Stomach (tissue), 8 donors: ENCODE measurements at regions not wholly inside any gene's neighbourhood (a gene's known extent, or its start where the extent isn't known, plus 50 kb on each side); places are given as distances from the start of the nearest gene placed in this dataset.

Experiments used
- DNase-seq, 2 donors: peaks; one replicate each; pipeline versions ENCODE4 v3.0.0 to v3.0.0-alpha.2; 2013 to 2019
- H3K27ac ChIP-seq, 5 donors: fragments of 200-600 bp in 4 of 5; sonication (generic) in 4 of 5; one replicate each; pipeline ENCODE4 v1.5.1; 2013 to 2019; ENCODE audit warnings: mild to moderate bottlenecking in 1 of 5, moderate library complexity in 1 of 5
- H3K27me3 ChIP-seq, 3 donors: fragments of 200-600 bp; sonication (generic); one replicate each; pipeline ENCODE4 v1.5.1; 2017 to 2019; ENCODE audit warnings: mixed run types in 1 of 3
- H3K36me3 ChIP-seq, 4 donors: fragments of 200-600 bp; sonication (generic); 1 replicate in 3 of 4; 2 replicates in 1 of 4; pipeline ENCODE4 v1.5.1; 2016 to 2019
- H3K4me1 ChIP-seq, 4 donors: fragments of 200-600 bp; sonication (generic); one replicate each; pipeline ENCODE4 v1.5.1; 2016 to 2019
- H3K4me3 ChIP-seq, 4 donors: fragments of 200-600 bp; sonication (generic) in 3 of 4; one replicate each; pipeline ENCODE4 v1.5.1; 2016 to 2019; ENCODE audit warnings: mild to moderate bottlenecking in 1 of 4
- H3K9me3 ChIP-seq, 4 donors: fragments of 200-600 bp; sonication (generic); one replicate each; pipeline ENCODE4 v1.5.1; 2016 to 2019
- CTCF ChIP-seq, 7 experiments: fragments of 450-650 bp in 4 of 7; fragments of 200-600 bp in 3 of 7; sonication (generic) in 3 of 7; IDR thresholded peaks; one replicate each; pipeline ENCODE4 v1.5.1; 2016 to 2019; ENCODE audit warnings: antibody characterized with exemption in 7 of 7, control low read depth in 2 of 7, mild to moderate bottlenecking in 1 of 7
- EP300 ChIP-seq: sonication (generic); formaldehyde crosslinking; IDR thresholded peaks from one replicate; pipeline ENCODE4 v1.6.1; 2017; ENCODE audit warnings: antibody characterized with exemption
- POLR2A ChIP-seq, 4 donors: fragments of 450-650 bp; IDR thresholded peaks; one replicate each; pipeline ENCODE4 v1.6.1; 2016; ENCODE audit warnings: antibody characterized with exemption in 4 of 4, control low read depth in 2 of 4, mild to moderate bottlenecking in 1 of 4, moderate library complexity in 1 of 4
- POLR2AphosphoS5 ChIP-seq, 3 donors: sonication (generic); formaldehyde crosslinking; IDR thresholded peaks; one replicate each; pipeline ENCODE4 v1.6.1; 2016; ENCODE audit warnings: antibody characterized with exemption in 3 of 3
- WGBS, 5 donors: extraction: QIAGEN DNeasy Blood & Tissue Kit in 3 of 5; methylation state at CpG; one replicate each; pipeline versions ENCODE4 v1.1.5 to v1.1.7; 2013 to 2018; 5-methylcytosine and 5-hydroxymethylcytosine counted together
- intact Hi-C: fragments of 100-400 bp; cut with DNase I; formaldehyde crosslinking; loops from one replicate; pipeline ENCODE4 v1.15.1; 2023; ENCODE audit warnings: low total_unique reads
- donor health status: healthy with polysubstance abuse.
- donor health status: Bipolar disorder and iron deficiency.
- donor health status: healthy.

GRCh38 chr16:86993426-86994110, 323.6 kb downstream of the C16orf95 start:
- Histone ChIP-seq H3K27ac (no peak overlapping the region), H3K9me3 (no peaks in the 10 kb centered on the region), H3K36me3 (no peaks in the 10 kb centered on the region), H3K27me3 (peaks cover 0 to 84% (median 17%) of the 10 kb centered on the region in 3 donors), H3K4me3 (no peak overlapping the region), H3K4me1 (no peaks in the 10 kb centered on the region)
- 86 to 89% (median 88%) methylated on average over 18 to 26 of the region's 26 CpGs for WGBS, 5 donors
- intact Hi-C loops: no loop called here
- DNase-seq: no peak
- no peak for TF ChIP-seq CTCF (IDR thresholded peaks at IDR 0.05)
- no peak for TF ChIP-seq POLR2AphosphoS5 (IDR thresholded peaks at IDR 0.05)
- no peak for TF ChIP-seq EP300
- TF ChIP-seq POLR2A (IDR thresholded peaks at IDR 0.05): no peak

GRCh38 chr16:86994215-86994614, 323.0 kb downstream of the C16orf95 start:
- 65 to 76% (median 67%) methylated on average over 3 of the region's 3 CpGs for WGBS, 5 donors
- no peak for TF ChIP-seq CTCF (IDR thresholded peaks at IDR 0.05)
- no peak for TF ChIP-seq EP300
- TF ChIP-seq POLR2A (IDR thresholded peaks at IDR 0.05): no peak
- no peak for TF ChIP-seq POLR2AphosphoS5 (IDR thresholded peaks at IDR 0.05)
- Histone ChIP-seq H3K4me1 (no peaks in the 10 kb centered on the region), H3K4me3 (no peak overlapping the region), H3K27ac (no peak overlapping the region), H3K9me3 (no peaks in the 10 kb centered on the region), H3K36me3 (no peaks in the 10 kb centered on the region), H3K27me3 (peaks cover 0 to 78% (median 17%) of the 10 kb centered on the region in 3 donors)
- intact Hi-C loops: no loop called here
- no peak for DNase-seq

GRCh38 chr16:86994651-86995171, 322.5 kb downstream of the C16orf95 start:
- Histone ChIP-seq H3K4me3 (no peak overlapping the region), H3K27ac (no peak overlapping the region), H3K27me3 (peaks cover 0 to 80% (median 17%) of the 10 kb centered on the region in 3 donors), H3K36me3 (no peaks in the 10 kb centered on the region), H3K9me3 (no peaks in the 10 kb centered on the region), H3K4me1 (no peaks in the 10 kb centered on the region)
- DNase-seq: peak in 1 of 2 donors; percentile 45
- TF ChIP-seq POLR2AphosphoS5 (IDR thresholded peaks at IDR 0.05): no peak
- TF ChIP-seq CTCF (IDR thresholded peaks at IDR 0.05): no peak
- no peak for TF ChIP-seq EP300
- no peak for TF ChIP-seq POLR2A (IDR thresholded peaks at IDR 0.05)
- 4 to 14% (median 9%) methylated on average over 11 to 12 of the region's 12 CpGs for WGBS, 5 donors
- intact Hi-C loops: no loop called here

GRCh38 chr16:86995456-86995855, 321.7 kb downstream of the C16orf95 start:
- TF ChIP-seq EP300 (no peak), POLR2AphosphoS5 (IDR thresholded peaks at IDR 0.05) (no peak)
- Histone ChIP-seq H3K36me3 (no peaks in the 10 kb centered on the region), H3K4me1 (no peaks in the 10 kb centered on the region), H3K4me3 (no peak overlapping the region), H3K27me3 (peaks cover 0 to 86% (median 17%) of the 10 kb centered on the region in 3 donors), H3K27ac (no peak overlapping the region), H3K9me3 (peaks cover 0 to 7% (median 3%) of the 10 kb centered on the region in 4 donors)
- no peak for DNase-seq
- intact Hi-C loops: no loop called here
- 56 to 66% (median 63%) methylated on average over 15 of the region's 15 CpGs for WGBS, 5 donors

- Histone ChIP-seq H3K27ac (no peak overlapping the region), H3K4me3 (no peak overlapping the region), H3K36me3 (no peaks in the 10 kb centered on the region), H3K27me3 (peaks cover 0 to 80% (median 17%) of the 10 kb centered on the region in 3 donors), H3K4me1 (no peaks in the 10 kb centered on the region), H3K9me3 (peaks cover 0 to 10% (median 7%) of the 10 kb centered on the region in 4 donors)
- 90 to 97% (median 93%) methylated on average over 10 of the region's 10 CpGs for WGBS, 5 donors
- TF ChIP-seq CTCF (IDR thresholded peaks at IDR 0.05): no peak
- TF ChIP-seq POLR2AphosphoS5 (IDR thresholded peaks at IDR 0.05): no peak
- no peak for TF ChIP-seq EP300
- TF ChIP-seq POLR2A (IDR thresholded peaks at IDR 0.05): no peak
- no peak for DNase-seq
- intact Hi-C loops: no loop called here
Measured at GRCh38 chr16:86996081-86996480, 321.1 kb downstream of the C16orf95 start.
